D721Med (cell line): ENCODE measurements at regions not wholly inside any gene's neighbourhood (a gene's known extent, or its start where the extent isn't known, plus 50 kb on each side); places are given as distances from the start of the nearest gene placed in this dataset.

Experiments
- DNase-seq: peaks from one replicate; pipeline ENCODE4 v3.0.0; 2011; ENCODE audit warnings: low spot score; ENCODE audit not compliant: insufficient read length
- FAIRE-seq: peaks from 2 replicates; lab custom pipeline; 2011; peaks lifted over from hg19 to GRCh38; lab: Jason Lieb, UNC
- CTCF ChIP-seq: IDR thresholded peaks from 2 replicates; pipeline ENCODE4 v1.5.1; 2012; ENCODE audit warnings: mild to moderate bottlenecking, control low read depth; ENCODE audit not compliant: insufficient read depth; ENCODE audit errors: missing control alignments

GRCh38 chr4:38230121-38230801, 270.1 kb downstream of the PTTG2 start:
- DNase-seq (no peak), FAIRE-seq (no peak)
- no peak for TF ChIP-seq CTCF

- TF ChIP-seq CTCF: no peak
- no peak for FAIRE-seq
- DNase-seq: no peak
These were observed 270.8 kb downstream of the PTTG2 start for GRCh38 chr4:38230821-38231563.

DNA sequence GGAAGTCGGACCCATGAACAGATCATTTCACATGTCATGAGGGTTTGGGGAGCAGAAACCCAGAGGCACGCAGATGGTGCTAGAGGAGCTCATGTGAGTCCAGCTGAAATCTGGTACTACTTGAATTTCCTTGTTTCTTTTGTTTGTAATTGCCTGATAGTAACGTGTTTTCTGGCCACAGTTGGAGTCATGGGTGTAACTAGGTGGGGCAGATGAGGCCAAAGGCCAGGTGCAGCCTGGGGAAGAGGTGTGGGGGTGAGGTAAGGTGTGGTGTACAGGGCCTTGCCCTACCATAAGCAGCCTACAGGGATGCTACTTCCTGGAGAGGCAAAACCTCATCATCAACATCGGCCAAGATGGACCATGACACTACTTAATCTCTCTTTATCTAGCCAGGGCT, 271.4 kb downstream of the PTTG2 start:
- DNase-seq (no peak), FAIRE-seq (no peak)
- TF ChIP-seq CTCF: no peak

DNA sequence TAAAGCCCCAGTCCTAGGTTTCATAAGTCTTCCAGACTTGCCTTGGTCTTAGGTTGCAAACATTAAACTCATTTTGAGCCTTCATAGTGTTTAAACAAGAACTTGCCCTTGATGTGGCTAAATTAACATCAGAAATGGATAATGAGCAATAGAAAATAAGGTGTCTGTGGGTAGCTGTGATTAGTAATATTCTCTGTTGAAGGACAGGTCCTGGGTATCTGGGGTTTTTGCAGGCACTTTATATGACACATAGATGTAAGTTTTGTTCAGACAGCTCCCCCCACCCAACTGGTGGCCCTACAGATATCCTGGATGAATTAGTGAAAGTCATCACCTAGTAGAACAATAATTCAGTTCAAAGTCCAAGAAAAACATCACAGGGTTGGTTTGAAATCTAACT, 272.5 kb downstream of the PTTG2 start:
- FAIRE-seq: no peak

DNA sequence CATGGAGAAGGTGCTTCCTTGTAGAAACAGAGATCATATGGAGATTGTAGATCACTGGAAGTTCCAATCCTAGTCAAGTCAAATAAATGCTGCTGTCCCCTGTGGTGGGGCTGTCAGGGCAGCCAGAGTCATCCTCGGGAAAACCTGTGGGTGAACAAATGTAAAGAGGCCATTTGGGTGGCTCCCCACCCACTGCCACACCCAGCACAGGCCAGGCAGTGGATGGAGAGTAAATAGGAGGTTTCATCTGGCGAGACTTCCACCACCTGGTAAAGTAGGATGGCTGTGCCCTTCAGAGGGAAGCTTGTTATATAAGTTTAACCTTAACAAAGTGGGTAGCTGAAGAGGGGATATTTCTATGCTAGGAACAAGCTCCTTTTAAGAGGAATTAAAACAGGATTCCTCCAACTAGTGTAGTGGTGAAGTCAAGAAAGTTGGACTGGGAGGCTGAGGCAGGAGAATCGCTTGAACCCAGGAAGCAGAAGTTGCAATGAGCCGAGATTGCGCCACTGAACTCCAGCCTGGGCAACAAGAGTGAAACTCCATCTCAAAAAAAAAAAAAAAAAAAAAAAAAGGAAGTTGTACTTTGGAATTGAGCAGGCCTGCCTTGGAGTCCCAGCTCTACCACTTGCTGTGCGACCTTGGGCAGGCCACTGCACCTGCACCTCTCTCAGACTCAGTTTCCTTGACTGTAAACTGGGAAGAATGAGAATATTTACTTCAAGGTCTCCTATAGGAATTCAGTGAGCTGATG, 273.7 kb downstream of the PTTG2 start:
- no peak for FAIRE-seq
- no peak for TF ChIP-seq CTCF
- no peak for DNase-seq

More for the DNA sequence above, 272.5 kb downstream of the PTTG2 start:
- TF ChIP-seq CTCF: no peak
- DNase-seq: no peak

GRCh38 chr4:38235354-38235753, 275.2 kb downstream of the PTTG2 start:
- FAIRE-seq: no peak
- TF ChIP-seq CTCF: no peak
- DNase-seq: no peak
